HL-60 (cell line): ENCODE measurements at regions not wholly inside any gene's neighbourhood (a gene's known extent, or its start where the extent isn't known, plus 50 kb on each side); places are given as distances from the start of the nearest gene placed in this dataset.

ENCODE experiments used
- CTCF ChIP-seq: IDR thresholded peaks from one replicate; pipeline ENCODE4 v1.5.1; 2011; ENCODE audit warnings: low read length, control low read depth, inconsistent platforms; ENCODE audit not compliant: insufficient read depth
- GABPA ChIP-seq: IDR thresholded peaks from 2 replicates; pipeline ENCODE4 v1.6.1; 2012; ENCODE audit warnings: low read depth

GRCh38 chr2:118769707-118770400, 77.6 kb downstream of the EN1 start:
- TF ChIP-seq CTCF = no peak
- no peak for TF ChIP-seq GABPA
